Ovary (tissue), 7 donors: ENCODE measurements at regions not wholly inside any gene's neighbourhood (a gene's known extent, or its start where the extent isn't known, plus 50 kb on each side); places are given as distances from the start of the nearest gene placed in this dataset.

ENCODE experiments used
- DNase-seq, 5 donors: peaks; one replicate each; pipeline ENCODE4 v3.0.0-alpha.2; 2019 to 2020
- H3K27ac ChIP-seq, 2 donors: fragments of 200-600 bp; one replicate each; pipeline versions ENCODE4 v1.5.1 to v1.8.0; 2019 to 2022
- H3K27me3 ChIP-seq: fragments of 200-600 bp; one replicate; pipeline ENCODE4 v1.8.0; 2022
- H3K36me3 ChIP-seq: fragments of 200-600 bp; sonication (generic); one replicate; pipeline ENCODE4 v1.5.1; 2019
- H3K4me1 ChIP-seq: one replicate; pipeline ENCODE4 v1.8.1; 2013; ENCODE audit warnings: mild to moderate bottlenecking, moderate library complexity; ENCODE audit not compliant: insufficient read depth
- H3K4me3 ChIP-seq: fragments of 200-600 bp; sonication (generic); one replicate; pipeline ENCODE4 v1.5.1; 2017
- H3K9me3 ChIP-seq, 2 donors: fragments of 200-600 bp in 1 of 2; sonication (generic) in 1 of 2; one replicate each; pipeline versions ENCODE4 v1.5.1 to v1.8.1; 2013 to 2019; ENCODE audit warnings: mild to moderate bottlenecking in 1 of 2, moderate library complexity in 1 of 2
- CTCF ChIP-seq, 3 donors: fragments of 450-650 bp in 2 of 3; fragments of 200-600 bp in 1 of 3; IDR thresholded peaks; one replicate each; pipeline versions ENCODE4 v1.5.1 to v1.8.0; 2016 to 2022; ENCODE audit warnings: antibody characterized with exemption in 3 of 3, mild to moderate bottlenecking in 1 of 3
- EP300 ChIP-seq: sonication (generic); formaldehyde crosslinking; IDR thresholded peaks from one replicate; pipeline ENCODE4 v1.6.1; 2017; ENCODE audit warnings: antibody characterized with exemption
- POLR2A ChIP-seq: fragments of 450-650 bp; IDR thresholded peaks from one replicate; pipeline ENCODE4 v1.6.1; 2017; ENCODE audit warnings: antibody characterized with exemption, mild to moderate bottlenecking, moderate library complexity
- WGBS, 3 donors: extraction: QIAGEN DNeasy Blood & Tissue Kit in 1 of 3; methylation state at CpG; one replicate each; pipeline versions ENCODE4 v1.1.5 to v1.1.7; 2013 to 2017; 5-methylcytosine and 5-hydroxymethylcytosine counted together
- intact Hi-C, 4 donors: fragments of 100-400 bp; cut with DNase I; formaldehyde crosslinking; loops; one replicate each; pipeline versions ENCODE4 v1.11.0 to v1.15.1; 2022 to 2023
- donor health status: DM: no; HTN: no; CAD: no; lungs with moderate emphysema.
- donor health status: DM: no; HTN: no; CAD: no.
- donor health status: Bipolar disorder and iron deficiency.
- donor health status: DM: no; HTN: no; CAD: no.
- donor health status: DM: yes; HTN: yes; CAD: no.

DNA sequence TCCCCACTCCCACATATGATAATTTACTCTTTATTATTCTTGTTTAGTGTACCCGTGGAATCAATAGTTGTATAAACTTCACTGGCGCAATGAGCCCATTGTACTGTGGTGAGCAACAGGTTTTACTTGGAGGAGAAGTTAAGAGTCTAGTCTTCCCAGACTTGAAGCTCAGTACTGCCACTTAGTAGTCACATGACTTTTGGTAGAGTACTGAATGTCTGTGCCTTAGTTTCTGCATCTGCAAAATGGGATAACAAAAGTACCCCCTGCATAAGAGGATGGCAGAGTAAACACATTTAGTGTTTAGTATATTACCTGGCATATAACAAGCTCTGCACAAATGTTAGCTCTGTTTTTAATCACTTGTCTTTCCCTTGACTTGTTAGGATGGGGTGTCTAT, 375.5 kb downstream of the VRK1 start:
- H3K36me3 ChIP-seq: no peaks in the 10 kb centered on the region
- DNase-seq: no peak
- 85 to 89% (median 87%) methylated on average over 2 of the region's 2 CpGs for WGBS, 3 donors
- no peaks in the 10 kb centered on the region for H3K4me1 ChIP-seq
- intact Hi-C loops: no loop called here
- no peaks in the 10 kb centered on the region for H3K9me3 ChIP-seq
- no peak overlapping the region for H3K4me3 ChIP-seq
- no peaks in the 10 kb centered on the region for H3K27me3 ChIP-seq
- TF ChIP-seq EP300 (no peak), CTCF (IDR thresholded peaks at IDR 0.05) (no peak), POLR2A (no peak)
- H3K27ac ChIP-seq: no peak overlapping the region

GRCh38 chr14:97177016-97177415, 379.8 kb downstream of the VRK1 start:
- no peak for TF ChIP-seq POLR2A
- no peak for TF ChIP-seq CTCF (IDR thresholded peaks at IDR 0.05)
- no peak for TF ChIP-seq EP300
- H3K9me3 ChIP-seq: no peaks in the 10 kb centered on the region
- no peak overlapping the region for H3K27ac ChIP-seq
- no peak for DNase-seq
- H3K27me3 ChIP-seq: no peaks in the 10 kb centered on the region
- no peaks in the 10 kb centered on the region for H3K4me1 ChIP-seq
- H3K4me3 ChIP-seq: no peak overlapping the region
- no peaks in the 10 kb centered on the region for H3K36me3 ChIP-seq
- intact Hi-C loops: no loop called here
- WGBS, 3 donors: 47 to 54% (median 53%) methylated on average over 6 of the region's 6 CpGs

- Histone ChIP-seq H3K9me3 (no peaks in the 10 kb centered on the region), H3K36me3 (no peaks in the 10 kb centered on the region), H3K4me1 (no peaks in the 10 kb centered on the region), H3K27me3 (no peaks in the 10 kb centered on the region), H3K27ac (no peak overlapping the region), H3K4me3 (no peak overlapping the region)
- DNase-seq: no peak
- no peak for TF ChIP-seq CTCF (IDR thresholded peaks at IDR 0.05)
- TF ChIP-seq EP300: no peak
- TF ChIP-seq POLR2A: no peak
- WGBS, 3 donors: 63 to 70% (median 63%) methylated on average over 5 of the region's 5 CpGs
- intact Hi-C loops: no loop called here
Measured at GRCh38 chr14:97177635-97178034, 380.5 kb downstream of the VRK1 start.

- no peak for TF ChIP-seq CTCF (IDR thresholded peaks at IDR 0.05)
- no peak for TF ChIP-seq POLR2A
- TF ChIP-seq EP300: no peak
- Histone ChIP-seq H3K9me3 (no peaks in the 10 kb centered on the region), H3K4me3 (no peak overlapping the region), H3K27ac (no peak overlapping the region), H3K27me3 (no peaks in the 10 kb centered on the region), H3K4me1 (no peaks in the 10 kb centered on the region), H3K36me3 (no peaks in the 10 kb centered on the region)
- DNase-seq: no peak
- intact Hi-C loops: no loop called here
- 54 to 58% (median 57%) methylated on average over 5 of the region's 5 CpGs for WGBS, 3 donors
Measured at GRCh38 chr14:97178781-97179180, 381.6 kb downstream of the VRK1 start.

- Histone ChIP-seq H3K36me3 (no peaks in the 10 kb centered on the region), H3K4me3 (no peak overlapping the region), H3K4me1 (no peaks in the 10 kb centered on the region), H3K27ac (no peak overlapping the region), H3K9me3 (no peaks in the 10 kb centered on the region), H3K27me3 (no peaks in the 10 kb centered on the region)
- 59 to 64% (median 64%) methylated on average over 3 of the region's 3 CpGs for WGBS, 3 donors
- TF ChIP-seq CTCF (IDR thresholded peaks at IDR 0.05): no peak
- TF ChIP-seq POLR2A: no peak
- TF ChIP-seq EP300: no peak
- DNase-seq: no peak
- intact Hi-C loops: no loop called here
Measured at GRCh38 chr14:97179573-97179972, 382.4 kb downstream of the VRK1 start.
